ENCODE measurements at regions not wholly inside any gene's neighbourhood (a gene's known extent, or its start where the extent isn't known, plus 50 kb on each side); places are given as distances from the start of the nearest gene placed in this dataset.
A peak's percentile ranks its signal among the peaks of the same experiment; 100 is the strongest.

DNA sequence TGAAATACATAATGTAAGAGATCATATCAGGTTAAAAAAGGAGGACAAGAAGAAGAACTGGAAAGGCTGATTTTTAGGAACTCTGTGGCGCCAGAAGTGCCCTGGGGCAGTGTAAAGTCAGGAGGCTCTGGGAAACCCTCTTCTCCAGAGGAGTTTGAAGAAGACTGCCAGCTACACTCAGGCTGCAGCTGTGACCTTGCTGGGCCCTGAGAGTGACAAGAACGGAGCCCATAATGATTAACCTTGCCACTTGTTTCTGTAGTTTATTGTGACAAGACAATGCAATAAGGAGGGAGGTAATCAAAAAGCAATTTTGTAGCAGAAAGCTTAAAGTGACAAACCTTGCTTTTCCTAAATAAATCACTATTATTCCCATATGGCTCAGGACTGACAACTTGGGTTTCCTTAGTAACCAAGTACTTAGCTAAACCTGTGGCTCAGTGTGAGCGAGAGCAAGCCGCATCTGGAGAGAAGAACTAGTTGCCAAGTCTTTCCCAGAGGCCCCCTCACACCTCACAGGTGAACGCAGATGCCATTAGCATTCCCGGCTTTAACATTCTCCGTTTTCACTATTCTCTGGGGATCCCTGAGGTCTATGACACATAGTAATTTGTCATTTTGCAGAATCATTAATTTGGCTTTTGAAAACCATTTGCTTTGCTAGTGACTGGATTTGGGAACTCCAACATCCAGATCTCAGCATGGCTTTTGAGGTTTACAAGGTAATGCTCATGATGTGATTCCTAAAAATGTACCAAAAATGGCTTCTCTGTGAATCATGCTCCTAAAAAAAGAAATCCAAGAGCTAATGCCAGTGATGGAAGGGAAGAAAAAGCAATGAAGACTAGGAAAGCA lies 115.9 kb downstream of the OMA1 start:
- no peaks in the 10 kb centered on the region for H3K27me3 ChIP-seq (ENCODE audit: control insufficient read depth in 3 of 3, insufficient read depth in 3 of 3, low read length in 3 of 3)
- H3K4me3 ChIP-seq (ENCODE audit: low read depth in 1 of 3, low read length in 3 of 3) = no peak overlapping the region
- no peaks in the 10 kb centered on the region for H3K9me3 ChIP-seq (ENCODE audit: control insufficient read depth in 2 of 2, insufficient read depth in 1 of 2, low read depth in 1 of 2, low read length in 1 of 2)
- no peak overlapping the region for H3K27ac ChIP-seq (ENCODE audit: low read depth in 1 of 3, low read length in 2 of 3)
- WGBS, 3 donors = 76 to 92% (median 76%) methylated on average over 7 of the region's 7 CpGs
- no peaks in the 10 kb centered on the region for H3K36me3 ChIP-seq (ENCODE audit: control insufficient read depth in 3 of 3, insufficient read depth in 2 of 3, low read depth in 1 of 3, low read length in 3 of 3)
- FAIRE-seq (no peak), DNase-seq (no peak)
- H3K4me1 ChIP-seq (ENCODE audit: control insufficient read depth in 3 of 3, insufficient read depth in 2 of 3, low read depth in 1 of 3, low read length in 2 of 3) = no peaks in the 10 kb centered on the region

DNA sequence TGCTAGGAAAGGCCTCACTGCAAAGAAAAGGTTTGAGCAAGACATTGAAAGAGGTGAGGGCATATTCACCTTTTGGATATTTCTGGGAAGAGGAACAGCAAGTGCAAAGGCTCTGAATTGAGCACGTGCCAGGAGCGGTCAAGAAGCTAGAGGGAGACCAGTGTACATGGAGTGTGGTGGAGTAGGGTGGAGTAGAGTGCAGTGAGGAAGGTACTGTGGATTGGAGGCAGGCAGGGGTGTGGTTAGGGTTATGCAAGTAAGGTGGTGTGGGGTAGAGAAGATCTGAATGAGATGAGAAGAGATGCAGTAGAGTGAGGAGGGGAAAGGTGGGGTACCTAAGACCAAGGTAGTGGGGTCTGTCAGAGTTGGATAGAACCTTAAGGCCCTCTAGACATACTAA lies 119.6 kb downstream of the OMA1 start:
- H3K27ac ChIP-seq (ENCODE audit: low read depth in 1 of 3, low read length in 2 of 3) = no peak overlapping the region
- H3K4me1 ChIP-seq (ENCODE audit: control insufficient read depth in 3 of 3, insufficient read depth in 2 of 3, low read depth in 1 of 3, low read length in 2 of 3) = no peaks in the 10 kb centered on the region
- FAIRE-seq = no peak
- H3K9me3 ChIP-seq (ENCODE audit: control insufficient read depth in 2 of 2, insufficient read depth in 1 of 2, low read depth in 1 of 2, low read length in 1 of 2) = no peaks in the 10 kb centered on the region
- H3K4me3 ChIP-seq (ENCODE audit: low read depth in 1 of 3, low read length in 3 of 3) = no peak overlapping the region
- 87 to 97% (median 92%) methylated on average over 2 of the region's 2 CpGs for WGBS, 3 donors
- DNase-seq = peak in 1 of 2 donors; percentile 5
- no peaks in the 10 kb centered on the region for H3K36me3 ChIP-seq (ENCODE audit: control insufficient read depth in 3 of 3, insufficient read depth in 2 of 3, low read depth in 1 of 3, low read length in 3 of 3)
- H3K27me3 ChIP-seq (ENCODE audit: control insufficient read depth in 3 of 3, insufficient read depth in 3 of 3, low read length in 3 of 3) = peaks cover 0 to 3% (median 0%) of the 10 kb centered on the region in 3 donors

DNA sequence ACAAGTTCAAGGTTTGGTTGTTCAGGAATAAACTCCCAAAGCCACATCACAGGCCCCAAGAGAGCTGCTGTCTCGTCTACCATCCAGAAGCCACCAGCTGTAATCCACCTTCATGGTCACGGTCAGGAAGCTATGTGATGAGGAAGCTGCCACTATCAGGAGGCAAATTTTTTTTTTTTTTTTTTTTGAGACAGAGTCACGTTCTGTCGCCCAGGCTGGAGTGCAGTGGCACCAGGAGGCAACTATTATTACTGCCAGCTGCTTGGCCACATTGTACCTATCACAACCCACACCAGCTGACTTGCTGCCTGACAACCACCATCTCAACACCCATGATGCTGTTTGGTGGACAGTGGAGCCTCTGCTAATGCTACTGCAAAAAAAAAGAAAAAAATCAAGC lies 124.1 kb downstream of the OMA1 start:
- FAIRE-seq (no peak), DNase-seq (no peak)
- peaks cover 0 to 3% (median 0%) of the 10 kb centered on the region in 3 donors for H3K27me3 ChIP-seq (ENCODE audit: control insufficient read depth in 3 of 3, insufficient read depth in 3 of 3, low read length in 3 of 3)
- 82 to 90% (median 87%) methylated on average over 4 of the region's 4 CpGs for WGBS, 3 donors
- no peaks in the 10 kb centered on the region for H3K36me3 ChIP-seq (ENCODE audit: control insufficient read depth in 3 of 3, insufficient read depth in 2 of 3, low read depth in 1 of 3, low read length in 3 of 3)
- H3K4me3 ChIP-seq (ENCODE audit: low read depth in 1 of 3, low read length in 3 of 3) = no peak overlapping the region
- no peak overlapping the region for H3K27ac ChIP-seq (ENCODE audit: low read depth in 1 of 3, low read length in 2 of 3)
- H3K4me1 ChIP-seq (ENCODE audit: control insufficient read depth in 3 of 3, insufficient read depth in 2 of 3, low read depth in 1 of 3, low read length in 2 of 3) = no peaks in the 10 kb centered on the region
- H3K9me3 ChIP-seq (ENCODE audit: control insufficient read depth in 2 of 2, insufficient read depth in 1 of 2, low read depth in 1 of 2, low read length in 1 of 2) = no peaks in the 10 kb centered on the region

DNA sequence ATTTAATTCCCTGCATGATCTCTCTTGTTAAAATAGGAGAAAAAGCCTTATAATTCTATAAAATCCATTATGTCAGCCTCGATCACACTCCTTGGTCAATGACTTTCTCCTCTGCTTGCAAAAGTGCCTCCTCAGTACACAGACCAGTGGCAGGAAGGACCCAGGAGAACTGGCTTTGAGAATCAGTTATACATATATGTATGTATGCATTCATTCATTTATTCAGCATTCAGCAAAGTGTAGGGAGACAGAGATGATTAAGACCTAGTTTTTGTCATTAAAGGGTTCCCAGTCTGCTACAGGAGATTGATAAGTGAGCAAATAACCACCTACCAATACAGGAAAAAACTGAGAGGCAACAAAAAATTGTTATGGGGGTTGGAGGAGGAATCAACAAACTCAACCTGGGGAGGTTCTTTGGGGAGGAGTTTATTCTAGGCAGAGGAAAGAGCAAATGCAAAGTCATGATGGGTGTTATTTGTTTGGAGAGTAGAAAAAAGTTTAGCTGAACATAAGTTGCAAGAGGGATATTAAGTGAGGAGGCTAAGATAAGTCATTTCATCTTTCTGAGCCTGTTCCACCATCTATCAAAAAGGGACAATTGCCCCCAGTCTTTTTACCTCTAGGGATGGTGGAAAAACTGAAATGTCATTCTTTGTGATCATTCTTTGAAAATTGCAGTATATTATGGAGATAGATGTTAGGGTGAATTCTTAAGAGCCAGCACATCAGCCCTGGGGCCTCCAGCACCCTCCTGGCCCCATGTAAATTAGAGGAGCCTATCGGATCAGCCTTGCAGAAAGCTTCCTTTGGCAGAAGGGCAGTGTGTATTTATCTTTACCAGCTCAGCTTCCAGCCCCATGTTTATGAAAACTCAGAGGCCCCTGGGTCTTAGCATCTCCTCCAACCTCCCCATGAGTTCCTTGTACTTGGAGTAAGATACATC lies 128.0 kb downstream of the OMA1 start:
- DNase-seq (no peak), FAIRE-seq (no peak)
- Histone ChIP-seq H3K27me3 (ENCODE audit: control insufficient read depth in 3 of 3, insufficient read depth in 3 of 3, low read length in 3 of 3) (peaks cover 0 to 3% (median 0%) of the 10 kb centered on the region in 3 donors), H3K36me3 (ENCODE audit: control insufficient read depth in 3 of 3, insufficient read depth in 2 of 3, low read depth in 1 of 3, low read length in 3 of 3) (no peaks in the 10 kb centered on the region), H3K9me3 (ENCODE audit: control insufficient read depth in 2 of 2, insufficient read depth in 1 of 2, low read depth in 1 of 2, low read length in 1 of 2) (no peaks in the 10 kb centered on the region), H3K27ac (ENCODE audit: low read depth in 1 of 3, low read length in 2 of 3) (no peak overlapping the region), H3K4me3 (ENCODE audit: low read depth in 1 of 3, low read length in 3 of 3) (no peak overlapping the region), H3K4me1 (ENCODE audit: control insufficient read depth in 3 of 3, insufficient read depth in 2 of 3, low read depth in 1 of 3, low read length in 2 of 3) (no peaks in the 10 kb centered on the region)
- 53 to 78% (median 77%) methylated on average over 2 of the region's 2 CpGs for WGBS, 3 donors

DNA sequence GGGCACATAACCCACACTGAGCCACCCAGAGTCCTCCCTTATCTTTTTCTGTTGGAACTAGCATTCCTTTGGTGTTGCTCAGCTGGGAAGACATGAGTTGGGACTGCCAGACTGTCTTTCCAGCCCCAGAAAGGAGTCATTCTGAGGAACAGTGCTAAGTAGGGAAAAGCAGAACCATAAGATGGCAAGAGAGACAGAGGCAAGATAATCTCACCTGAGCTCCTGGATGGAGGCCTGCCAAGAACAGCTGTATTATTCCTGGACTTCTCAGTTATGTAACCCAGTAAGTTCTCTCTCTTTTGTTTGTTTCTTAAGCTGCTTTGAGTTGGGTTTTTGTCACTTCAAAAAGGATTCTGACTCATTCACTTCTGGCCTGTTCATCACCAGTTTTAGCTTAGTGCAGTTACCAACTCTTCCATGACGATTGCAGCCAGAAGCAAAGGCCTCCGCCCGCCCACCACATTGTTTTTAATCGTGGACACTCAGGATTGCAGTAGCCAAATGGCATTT lies 134.4 kb downstream of the OMA1 start:
- Histone ChIP-seq H3K4me3 (ENCODE audit: low read depth in 1 of 3, low read length in 3 of 3) (no peak overlapping the region), H3K36me3 (ENCODE audit: control insufficient read depth in 3 of 3, insufficient read depth in 2 of 3, low read depth in 1 of 3, low read length in 3 of 3) (no peaks in the 10 kb centered on the region), H3K27ac (ENCODE audit: low read depth in 1 of 3, low read length in 2 of 3) (no peak overlapping the region), H3K9me3 (ENCODE audit: control insufficient read depth in 2 of 2, insufficient read depth in 1 of 2, low read depth in 1 of 2, low read length in 1 of 2) (no peaks in the 10 kb centered on the region), H3K27me3 (ENCODE audit: control insufficient read depth in 3 of 3, insufficient read depth in 3 of 3, low read length in 3 of 3) (no peaks in the 10 kb centered on the region), H3K4me1 (ENCODE audit: control insufficient read depth in 3 of 3, insufficient read depth in 2 of 3, low read depth in 1 of 3, low read length in 2 of 3) (no peaks in the 10 kb centered on the region)
- 86 to 92% (median 87%) methylated on average over 4 of the region's 4 CpGs for WGBS, 3 donors
- no peak for FAIRE-seq
- no peak for DNase-seq

DNA sequence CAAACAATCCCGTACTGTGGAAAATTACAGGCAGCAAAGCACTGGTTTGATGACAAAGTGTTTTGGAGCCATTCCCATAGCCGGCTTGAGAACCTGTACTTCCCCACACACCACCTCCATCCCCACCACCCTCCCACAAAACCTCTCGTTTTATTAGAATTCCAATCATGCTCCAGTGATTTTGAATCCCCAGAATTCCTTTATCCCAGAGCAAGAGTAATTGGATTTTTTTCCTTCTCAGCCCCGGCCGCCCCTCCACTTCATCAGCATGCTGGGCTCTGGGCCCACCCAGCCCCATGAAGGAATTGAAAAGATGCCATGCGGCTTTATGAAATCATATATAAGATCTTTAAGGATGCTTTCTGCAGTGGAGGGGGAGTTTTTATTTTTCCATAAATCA lies 136.6 kb downstream of the OMA1 start:
- H3K4me1 ChIP-seq (ENCODE audit: control insufficient read depth in 3 of 3, insufficient read depth in 2 of 3, low read depth in 1 of 3, low read length in 2 of 3) = no peaks in the 10 kb centered on the region
- H3K9me3 ChIP-seq (ENCODE audit: control insufficient read depth in 2 of 2, insufficient read depth in 1 of 2, low read depth in 1 of 2, low read length in 1 of 2) = no peaks in the 10 kb centered on the region
- H3K27ac ChIP-seq (ENCODE audit: low read depth in 1 of 3, low read length in 2 of 3) = no peak overlapping the region
- no peaks in the 10 kb centered on the region for H3K36me3 ChIP-seq (ENCODE audit: control insufficient read depth in 3 of 3, insufficient read depth in 2 of 3, low read depth in 1 of 3, low read length in 3 of 3)
- no peak for FAIRE-seq
- DNase-seq = no peak
- WGBS, 3 donors = 74 to 83% (median 78%) methylated on average over 6 of the region's 6 CpGs
- no peaks in the 10 kb centered on the region for H3K27me3 ChIP-seq (ENCODE audit: control insufficient read depth in 3 of 3, insufficient read depth in 3 of 3, low read length in 3 of 3)
- no peak overlapping the region for H3K4me3 ChIP-seq (ENCODE audit: low read depth in 1 of 3, low read length in 3 of 3)

DNA sequence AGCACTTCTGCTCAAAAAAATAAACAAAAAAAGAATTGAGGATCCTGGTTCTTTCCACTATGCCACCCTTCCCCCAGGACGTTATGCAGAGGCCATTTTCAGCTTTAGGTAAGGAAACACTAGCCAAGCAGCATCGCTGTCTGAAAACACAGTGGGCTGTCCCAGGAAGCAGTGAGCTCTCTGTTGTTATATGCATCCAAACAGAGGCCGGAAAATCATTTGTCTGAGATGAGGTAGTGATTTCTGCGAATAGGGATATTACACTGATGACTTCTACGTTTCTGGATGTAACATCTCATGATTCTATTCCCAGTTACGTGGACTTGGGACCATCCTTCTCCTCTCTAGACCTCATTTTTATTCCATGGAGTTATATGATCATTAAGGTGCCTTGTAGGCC lies 137.2 kb downstream of the OMA1 start:
- FAIRE-seq = no peak
- WGBS, 3 donors = 77 to 86% (median 84%) methylated on average over 6 of the region's 6 CpGs

DNA sequence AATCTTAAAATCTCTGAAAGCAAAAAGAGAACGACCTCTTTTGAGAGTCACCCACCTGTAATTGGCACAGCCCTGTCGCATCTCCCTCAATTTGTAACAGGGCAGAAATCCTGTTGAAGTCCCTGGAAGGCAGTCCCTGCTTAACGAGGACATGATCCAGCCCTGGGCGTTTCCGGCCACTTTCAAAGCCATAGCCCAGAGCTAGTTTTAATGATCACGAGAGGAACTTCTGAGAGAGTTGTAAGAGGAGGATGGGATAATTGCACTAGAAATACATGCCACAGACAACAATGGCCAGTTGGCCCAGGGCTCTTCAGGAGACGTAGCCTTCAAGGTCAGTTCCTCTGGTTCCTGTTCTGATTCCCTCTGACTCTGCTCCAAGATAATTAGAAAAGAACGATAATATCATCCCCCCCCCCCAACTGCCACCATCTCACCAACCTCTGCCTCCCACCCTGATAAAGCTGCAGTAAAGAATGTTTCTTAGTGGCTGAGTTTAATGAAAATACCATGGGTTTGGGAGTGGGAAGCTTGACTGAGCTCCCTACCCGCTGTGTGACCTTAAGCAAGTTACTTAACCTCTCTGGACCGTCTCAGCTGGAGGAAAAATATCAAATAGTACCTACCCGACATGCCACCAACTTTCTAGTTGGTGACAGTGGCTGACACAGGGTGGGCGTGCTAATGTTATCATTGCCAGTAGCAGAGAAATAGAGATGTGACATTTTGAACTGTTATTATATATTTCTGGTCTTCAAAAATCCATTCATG lies 140.0 kb downstream of the OMA1 start:
- no peak for DNase-seq
- H3K27me3 ChIP-seq (ENCODE audit: control insufficient read depth in 3 of 3, insufficient read depth in 3 of 3, low read length in 3 of 3) = peaks cover 0 to 2% (median 0%) of the 10 kb centered on the region in 3 donors
- H3K9me3 ChIP-seq (ENCODE audit: control insufficient read depth in 2 of 2, insufficient read depth in 1 of 2, low read depth in 1 of 2, low read length in 1 of 2) = no peaks in the 10 kb centered on the region
- H3K4me3 ChIP-seq (ENCODE audit: low read depth in 1 of 3, low read length in 3 of 3) = no peak overlapping the region
- H3K27ac ChIP-seq (ENCODE audit: low read depth in 1 of 3, low read length in 2 of 3) = no peak overlapping the region
- WGBS, 3 donors = 73 to 82% (median 75%) methylated on average over 12 of the region's 12 CpGs
- no peaks in the 10 kb centered on the region for H3K36me3 ChIP-seq (ENCODE audit: control insufficient read depth in 3 of 3, insufficient read depth in 2 of 3, low read depth in 1 of 3, low read length in 3 of 3)
- H3K4me1 ChIP-seq (ENCODE audit: control insufficient read depth in 3 of 3, insufficient read depth in 2 of 3, low read depth in 1 of 3, low read length in 2 of 3) = no peaks in the 10 kb centered on the region
- FAIRE-seq = no peak

More for the DNA sequence above, 137.2 kb downstream of the OMA1 start:
- Histone ChIP-seq H3K9me3 (ENCODE audit: control insufficient read depth in 2 of 2, insufficient read depth in 1 of 2, low read depth in 1 of 2, low read length in 1 of 2) (no peaks in the 10 kb centered on the region), H3K27me3 (ENCODE audit: control insufficient read depth in 3 of 3, insufficient read depth in 3 of 3, low read length in 3 of 3) (no peaks in the 10 kb centered on the region), H3K36me3 (ENCODE audit: control insufficient read depth in 3 of 3, insufficient read depth in 2 of 3, low read depth in 1 of 3, low read length in 3 of 3) (no peaks in the 10 kb centered on the region), H3K4me3 (ENCODE audit: low read depth in 1 of 3, low read length in 3 of 3) (no peak overlapping the region), H3K27ac (ENCODE audit: low read depth in 1 of 3, low read length in 2 of 3) (no peak overlapping the region), H3K4me1 (ENCODE audit: control insufficient read depth in 3 of 3, insufficient read depth in 2 of 3, low read depth in 1 of 3, low read length in 2 of 3) (no peaks in the 10 kb centered on the region)
- no peak for DNase-seq

Measured in small intestine (tissue), 7 donors.